ENCODE measurements at regions not wholly inside any gene's neighbourhood (a gene's known extent, or its start where the extent isn't known, plus 50 kb on each side); places are given as distances from the start of the nearest gene placed in this dataset.

DNA sequence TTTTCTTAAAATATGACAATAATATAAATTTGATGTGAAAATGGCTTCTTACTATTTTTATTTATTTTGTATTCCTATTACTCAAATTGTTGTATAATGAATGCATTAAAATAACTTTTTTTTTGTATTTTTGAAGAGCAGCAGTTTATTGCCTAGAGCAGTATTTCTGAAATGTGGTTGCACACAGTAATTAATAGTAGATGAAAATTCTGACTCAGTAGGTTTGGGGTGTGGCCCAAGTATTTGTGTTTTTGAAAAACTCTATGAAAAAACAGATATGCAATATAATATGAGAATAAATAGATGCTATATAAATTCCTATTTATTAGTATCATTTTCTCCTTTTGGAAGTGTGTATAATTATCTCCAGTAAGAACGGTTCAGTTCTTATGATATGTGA, 2225.3 kb upstream of the C9orf72 start:
- TF ChIP-seq, protein P1, sequence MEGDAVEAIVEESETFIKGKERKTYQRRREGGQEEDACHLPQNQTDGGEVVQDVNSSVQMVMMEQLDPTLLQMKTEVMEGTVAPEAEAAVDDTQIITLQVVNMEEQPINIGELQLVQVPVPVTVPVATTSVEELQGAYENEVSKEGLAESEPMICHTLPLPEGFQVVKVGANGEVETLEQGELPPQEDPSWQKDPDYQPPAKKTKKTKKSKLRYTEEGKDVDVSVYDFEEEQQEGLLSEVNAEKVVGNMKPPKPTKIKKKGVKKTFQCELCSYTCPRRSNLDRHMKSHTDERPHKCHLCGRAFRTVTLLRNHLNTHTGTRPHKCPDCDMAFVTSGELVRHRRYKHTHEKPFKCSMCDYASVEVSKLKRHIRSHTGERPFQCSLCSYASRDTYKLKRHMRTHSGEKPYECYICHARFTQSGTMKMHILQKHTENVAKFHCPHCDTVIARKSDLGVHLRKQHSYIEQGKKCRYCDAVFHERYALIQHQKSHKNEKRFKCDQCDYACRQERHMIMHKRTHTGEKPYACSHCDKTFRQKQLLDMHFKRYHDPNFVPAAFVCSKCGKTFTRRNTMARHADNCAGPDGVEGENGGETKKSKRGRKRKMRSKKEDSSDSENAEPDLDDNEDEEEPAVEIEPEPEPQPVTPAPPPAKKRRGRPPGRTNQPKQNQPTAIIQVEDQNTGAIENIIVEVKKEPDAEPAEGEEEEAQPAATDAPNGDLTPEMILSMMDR (conservative IDR thresholded peaks at IDR 0.05; ENCODE audit: low read length): no peak
- DNase-seq (ENCODE audit: low read depth): no peak
- no peak overlapping the region for H3K4me3 ChIP-seq (ENCODE audit: low read length)

DNA sequence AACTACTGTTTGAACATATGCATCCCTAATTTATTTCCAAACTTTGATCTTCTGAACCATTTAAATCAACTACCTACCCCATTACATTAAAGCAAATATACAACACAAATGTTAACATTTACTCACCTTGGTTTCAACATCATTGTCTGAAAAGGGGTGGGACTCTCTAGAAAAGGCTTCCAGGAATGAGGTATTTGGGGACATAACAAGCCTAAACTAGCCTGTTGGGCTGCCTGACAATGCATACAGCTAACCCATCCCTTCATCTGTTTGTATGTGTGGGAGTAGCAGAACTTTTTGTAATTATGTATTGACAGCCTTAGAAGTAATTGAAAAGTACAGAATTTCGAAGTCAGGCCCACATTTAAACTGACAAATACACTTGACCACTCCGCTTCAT, 2225.9 kb upstream of the C9orf72 start:
- TF ChIP-seq, protein P1 (conservative IDR thresholded peaks at IDR 0.05; ENCODE audit: low read length): no peak
- no peak overlapping the region for H3K4me3 ChIP-seq (ENCODE audit: low read length)
- DNase-seq (ENCODE audit: low read depth): no peak

DNA sequence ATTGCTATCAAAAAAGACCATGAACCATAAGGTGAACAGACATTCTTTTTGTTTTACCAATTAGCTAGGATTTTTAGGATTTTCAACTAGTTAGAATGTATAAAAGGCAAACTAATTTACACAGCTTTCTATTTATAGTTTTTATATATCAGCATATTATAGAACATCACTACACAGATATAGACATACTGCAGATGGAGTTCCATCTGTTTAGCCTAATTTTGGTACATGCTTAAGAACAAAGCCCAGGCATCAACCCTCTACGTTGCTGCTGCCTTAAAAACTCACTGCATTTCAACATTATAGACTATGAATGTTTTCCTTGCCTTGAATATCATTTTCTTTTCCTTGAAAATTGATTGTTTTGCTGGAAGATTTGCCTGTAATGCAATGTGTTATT, 2227.5 kb upstream of the C9orf72 start:
- H3K4me3 ChIP-seq (ENCODE audit: low read length): no peak overlapping the region
- TF ChIP-seq, protein P1 (conservative IDR thresholded peaks at IDR 0.05; ENCODE audit: low read length): no peak
- no peak for DNase-seq (ENCODE audit: low read depth)

DNA sequence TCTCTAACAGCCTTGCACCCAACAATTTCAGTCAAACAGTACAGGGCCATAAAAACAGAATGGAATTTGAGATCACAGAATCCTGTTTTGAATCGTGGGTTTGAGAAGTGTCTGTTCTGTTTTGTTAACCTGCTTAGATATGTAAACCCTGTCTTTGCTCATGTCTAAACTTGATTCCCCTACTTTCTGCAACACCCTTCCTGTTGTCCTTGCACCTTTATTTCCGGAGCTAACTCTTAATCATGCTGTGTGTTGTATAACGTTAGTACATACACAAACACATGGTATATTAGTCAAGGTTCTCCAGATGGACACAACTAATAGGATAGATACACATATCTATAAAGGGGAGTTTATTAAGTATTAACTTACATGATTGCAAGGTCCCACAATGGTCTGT, 2229.2 kb upstream of the C9orf72 start:
- H3K4me3 ChIP-seq (ENCODE audit: low read length): no peak overlapping the region
- no peak for DNase-seq (ENCODE audit: low read depth)
- TF ChIP-seq, protein P1 (conservative IDR thresholded peaks at IDR 0.05; ENCODE audit: low read length): no peak

DNA sequence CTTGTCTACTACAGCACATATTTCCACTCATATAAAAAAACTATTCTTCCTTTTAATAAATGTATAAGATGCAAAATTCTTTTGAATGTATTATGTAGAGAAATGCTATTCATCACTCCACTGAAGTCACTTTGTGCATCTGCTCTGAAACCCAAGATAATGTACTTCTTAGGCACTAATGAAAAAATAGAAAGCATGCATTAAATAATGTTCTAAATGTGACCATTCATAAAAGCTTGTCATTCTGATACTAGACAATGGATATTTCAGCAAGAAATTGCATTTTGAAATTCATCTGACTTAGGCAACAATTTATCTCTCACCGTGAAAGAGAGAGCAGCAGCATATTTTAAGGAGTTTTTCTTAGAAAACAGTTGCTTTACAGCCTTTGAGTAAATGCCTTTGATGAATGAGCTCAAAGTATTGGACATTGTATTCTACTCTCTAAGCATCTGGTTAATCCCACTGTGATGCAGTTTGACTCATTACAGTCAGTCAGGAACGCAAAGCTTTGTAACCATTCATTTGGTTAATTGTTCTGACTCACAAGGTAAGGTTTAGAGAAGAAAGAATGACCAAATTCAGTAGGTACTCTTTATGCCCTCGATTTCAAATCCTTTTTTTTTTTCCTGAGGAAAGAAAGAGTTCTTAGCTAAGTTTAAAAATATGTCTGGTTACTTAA, 2233.8 kb upstream of the C9orf72 start:
- DNase-seq (ENCODE audit: low read depth): no peak
- TF ChIP-seq, protein P1 (conservative IDR thresholded peaks at IDR 0.05; ENCODE audit: low read length): no peak

DNA sequence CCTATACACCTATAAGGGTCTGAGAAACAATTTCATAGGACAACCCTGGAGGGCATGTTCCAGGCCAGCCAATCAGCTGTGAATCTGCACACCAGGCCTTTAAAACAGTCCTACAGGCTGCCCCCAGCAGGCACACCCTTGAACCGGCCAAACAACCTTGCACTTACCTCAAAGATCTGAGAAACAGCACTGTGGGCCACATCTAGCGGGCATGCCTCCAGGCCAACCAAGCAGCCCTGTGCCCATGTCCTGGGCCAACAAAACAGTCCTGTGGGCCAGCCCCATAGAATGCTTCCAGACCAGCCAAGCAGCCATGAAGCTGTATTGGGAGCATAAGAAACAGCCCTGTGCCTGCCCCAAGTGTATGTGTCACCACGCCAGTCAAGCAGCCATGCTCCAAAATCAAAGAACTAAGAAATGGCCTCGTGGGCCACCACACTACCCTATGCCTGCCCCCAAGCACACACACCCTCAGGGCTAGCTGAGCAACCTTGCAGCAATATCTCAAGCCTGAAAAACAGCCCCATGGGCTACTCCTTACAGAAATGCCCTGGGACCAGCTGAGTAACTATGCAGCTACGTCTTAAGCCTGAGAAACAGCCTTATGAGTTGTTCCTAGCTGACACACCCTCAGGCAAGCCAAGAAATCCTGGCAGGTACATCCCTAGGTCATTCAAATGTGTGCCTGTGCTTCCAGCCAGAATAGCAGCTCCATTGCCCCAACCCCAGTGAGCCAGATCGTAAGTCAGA, 2243.8 kb upstream of the C9orf72 start:
- DNase-seq (ENCODE audit: low read depth): no peak
- TF ChIP-seq, protein P1 (conservative IDR thresholded peaks at IDR 0.05; ENCODE audit: low read length): no peak
- no peak overlapping the region for H3K4me3 ChIP-seq (ENCODE audit: low read length)

More for the DNA sequence above, 2233.8 kb upstream of the C9orf72 start:
- H3K4me3 ChIP-seq (ENCODE audit: low read length): no peak overlapping the region

DNA sequence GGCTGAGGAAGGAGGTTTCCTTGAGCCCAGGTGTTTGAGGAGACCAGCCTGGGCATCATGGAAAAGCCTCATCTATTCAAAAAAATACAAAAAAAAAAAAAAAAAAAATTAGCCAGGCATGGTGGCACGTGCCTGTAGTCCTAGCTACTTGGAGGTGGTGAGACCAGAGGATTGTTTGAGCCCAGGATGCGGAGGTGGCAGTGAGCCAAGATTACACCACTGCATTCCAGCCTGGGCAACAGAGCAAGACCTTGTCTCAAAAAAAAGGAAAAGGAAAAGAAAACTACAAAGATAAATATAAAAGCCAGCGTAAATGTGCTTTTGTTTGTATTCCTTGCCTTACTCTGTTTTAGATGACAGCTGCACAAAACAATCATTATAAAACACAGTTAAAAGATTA, 2249.2 kb upstream of the C9orf72 start:
- no peak overlapping the region for H3K4me3 ChIP-seq (ENCODE audit: low read length)
- no peak for DNase-seq (ENCODE audit: low read depth)
- TF ChIP-seq, protein P1 (conservative IDR thresholded peaks at IDR 0.05; ENCODE audit: low read length): no peak

Data from AG10803 (cell line).